ENCODE measurements at regions not wholly inside any gene's neighbourhood (a gene's known extent, or its start where the extent isn't known, plus 50 kb on each side); places are given as distances from the start of the nearest gene placed in this dataset.

GRCh38 chr5:3190930-3191329, 404.7 kb upstream of the IRX1 start:
- BruUV-seq (replicated peaks), result no TSS peak
- Histone ChIP-seq H3K4me3 (replicated peaks in 1 of 2; ENCODE audit: low read depth in 1 of 2, low read length in 2 of 2) (no peak overlapping the region), H3K9me3 (ENCODE audit: control insufficient read depth in 1 of 2, insufficient read depth in 1 of 2, low read depth in 1 of 2, low read length in 2 of 2) (peaks cover 8 to 17% of the 10 kb centered on the region in 2 experiments; a peak in 2 of 4 replicates), H3K36me3 (ENCODE audit: control insufficient read depth in 1 of 2, insufficient read depth in 2 of 2, low read length in 2 of 2) (no peaks in the 10 kb centered on the region), H3K27ac (ENCODE audit: low read depth, low read length) (no peak overlapping the region), H3K9me2 (ENCODE audit: insufficient read depth) (no peaks in the 10 kb centered on the region), H4K20me1 (ENCODE audit: insufficient read depth) (no peaks in the 10 kb centered on the region), H3K4me1 (ENCODE audit: control insufficient read depth in 1 of 2, insufficient read depth in 2 of 2, low read length in 2 of 2) (no peaks in the 10 kb centered on the region), H3K27me3 (ENCODE audit: insufficient read depth, low read length) (no peaks in the 10 kb centered on the region), H2AFZ (ENCODE audit: low read depth, low read length, poor library complexity, severe bottlenecking) (no peak overlapping the region), H3K4me2 (ENCODE audit: low read length) (no peak overlapping the region), H3K9ac (ENCODE audit: low read length) (no peak overlapping the region), H3K79me2 (ENCODE audit: insufficient read depth, low read length) (no peaks in the 10 kb centered on the region)
- CTCF ChIA-PET, result no interaction called here
- RAD21 ChIA-PET (ENCODE audit: low non-redundant PET in 1 of 2, low total read pairs in 2 of 2, uncharacterized antibody in 2 of 2, unreplicated experiment in 2 of 2), result no interaction called here
- POLR2A ChIA-PET, result no interaction called here
- intact Hi-C loops (cut with micrococcal nuclease), result no loop called here
- ATAC-seq, result no peak
- TF ChIP-seq CBX3 (IDR thresholded peaks at IDR 0.05; ENCODE audit: low read depth) (no peak), ATF3 (IDR thresholded peaks at IDR 0.05) (no peak), EZH2phosphoT487 (IDR thresholded peaks at IDR 0.05; ENCODE audit: borderline replicate concordance) (no peak), SP1 (IDR thresholded peaks at IDR 0.05; ENCODE audit: low read depth) (no peak), EGR1 (IDR thresholded peaks at IDR 0.05; ENCODE audit: low read depth) (no peak)
- DNase-seq (ENCODE audit: low read depth, low spot score), result no peak

DNA sequence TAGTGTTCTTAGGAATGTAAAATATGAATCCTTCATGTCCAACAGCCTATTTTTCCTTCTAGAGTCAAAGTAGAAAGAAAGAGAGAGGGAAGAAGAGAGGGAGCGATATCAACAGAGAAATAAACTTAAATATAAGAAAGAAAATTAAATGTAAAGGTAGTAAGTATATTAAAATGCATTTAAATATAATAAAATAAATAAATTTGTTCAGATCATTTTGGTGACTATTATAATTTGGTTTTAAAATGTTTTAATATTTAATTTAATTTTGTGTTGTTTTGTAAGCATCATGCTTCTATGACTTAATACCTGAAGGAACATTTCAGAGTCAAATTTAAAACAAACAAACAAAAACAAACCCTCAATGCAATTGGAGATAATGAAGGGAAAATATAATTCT, 405.2 kb upstream of the IRX1 start:
- BruUV-seq (replicated peaks), result no TSS peak
- Histone ChIP-seq H2AFZ (ENCODE audit: low read depth, low read length, poor library complexity, severe bottlenecking) (no peak overlapping the region), H4K20me1 (ENCODE audit: insufficient read depth) (no peaks in the 10 kb centered on the region), H3K36me3 (ENCODE audit: control insufficient read depth in 1 of 2, insufficient read depth in 2 of 2, low read length in 2 of 2) (no peaks in the 10 kb centered on the region), H3K79me2 (ENCODE audit: insufficient read depth, low read length) (no peaks in the 10 kb centered on the region), H3K4me2 (ENCODE audit: low read length) (no peak overlapping the region), H3K4me3 (replicated peaks in 1 of 2; ENCODE audit: low read depth in 1 of 2, low read length in 2 of 2) (no peak overlapping the region), H3K27me3 (ENCODE audit: insufficient read depth, low read length) (no peaks in the 10 kb centered on the region), H3K9ac (ENCODE audit: low read length) (no peak overlapping the region), H3K27ac (ENCODE audit: low read depth, low read length) (no peak overlapping the region), H3K9me3 (ENCODE audit: control insufficient read depth in 1 of 2, insufficient read depth in 1 of 2, low read depth in 1 of 2, low read length in 2 of 2) (peaks cover 8 to 17% of the 10 kb centered on the region in 2 experiments; a peak in 2 of 4 replicates), H3K9me2 (ENCODE audit: insufficient read depth) (no peaks in the 10 kb centered on the region), H3K4me1 (ENCODE audit: control insufficient read depth in 1 of 2, insufficient read depth in 2 of 2, low read length in 2 of 2) (no peaks in the 10 kb centered on the region)
- DNase-seq (ENCODE audit: low read depth, low spot score) (no peak), ATAC-seq (no peak)
- ChIA-PET CTCF (no interaction called here), RAD21 (ENCODE audit: low non-redundant PET in 1 of 2, low total read pairs in 2 of 2, uncharacterized antibody in 2 of 2, unreplicated experiment in 2 of 2) (no interaction called here), POLR2A (no interaction called here)
- TF ChIP-seq ELF1 (IDR thresholded peaks at IDR 0.05; ENCODE audit: borderline replicate concordance, low read depth) (no peak), ZBTB33 (IDR thresholded peaks at IDR 0.05; ENCODE audit: extremely low read depth, insufficient replicate concordance, low read length) (no peak), EZH2phosphoT487 (IDR thresholded peaks at IDR 0.05; ENCODE audit: borderline replicate concordance) (no peak), TCF7L2 (IDR thresholded peaks at IDR 0.05; ENCODE audit: borderline replicate concordance, extremely low read depth, insufficient read depth, insufficient read length) (no peak)
- intact Hi-C loops (cut with micrococcal nuclease), result no loop called here
